C4-2B (cell line): ENCODE measurements at regions not wholly inside any gene's neighbourhood (a gene's known extent, or its start where the extent isn't known, plus 50 kb on each side); places are given as distances from the start of the nearest gene placed in this dataset.

Source experiments
- H3K27ac ChIP-seq: fragments of 450-650 bp; 2 replicates; pipeline ENCODE4 v1.5.1; 2017
- ZFX ChIP-seq: fragments of 450-650 bp; IDR thresholded peaks from 2 replicates; pipeline ENCODE4 v1.6.1; 2017
- TF ChIP-seq, protein P1 (sequence below): fragments of 450-650 bp; conservative IDR thresholded peaks from 2 replicates; pipeline ENCODE4 v1.5.1; 2017; ENCODE audit warnings: mild to moderate bottlenecking

DNA sequence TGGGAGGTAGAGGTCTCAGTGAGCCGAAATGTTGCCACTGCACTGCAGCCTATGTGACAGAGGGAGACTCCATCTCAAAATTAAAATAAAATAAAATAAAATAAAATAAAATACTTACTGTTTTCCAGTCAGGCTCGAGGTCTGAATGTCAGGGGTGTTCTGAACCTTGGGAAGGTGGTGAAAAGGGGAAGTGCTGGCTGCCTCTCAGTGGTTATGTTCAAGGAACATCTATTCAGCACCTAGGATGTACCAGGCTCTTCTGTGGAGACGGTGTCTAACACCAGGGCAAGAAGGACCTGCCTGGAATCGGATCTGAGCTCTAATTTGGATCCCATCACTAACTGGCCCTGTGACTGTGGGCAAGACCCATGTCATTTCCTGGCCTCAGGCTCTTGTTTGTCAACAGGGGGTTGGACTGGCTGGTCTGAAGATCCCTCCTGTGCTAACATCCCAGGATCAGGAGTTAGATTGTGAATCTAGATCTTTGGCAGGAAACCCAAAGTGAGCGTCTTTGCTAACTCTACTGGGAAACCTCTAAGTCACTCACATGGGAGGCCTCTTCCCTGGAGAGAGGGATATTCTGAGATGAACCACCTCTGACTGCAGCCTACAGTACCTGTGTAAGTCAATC, 63.4 kb upstream of the SIRPG start:
- H3K27ac ChIP-seq, result no peak overlapping the region
- no peak for TF ChIP-seq ZFX
- TF ChIP-seq, protein P1, sequence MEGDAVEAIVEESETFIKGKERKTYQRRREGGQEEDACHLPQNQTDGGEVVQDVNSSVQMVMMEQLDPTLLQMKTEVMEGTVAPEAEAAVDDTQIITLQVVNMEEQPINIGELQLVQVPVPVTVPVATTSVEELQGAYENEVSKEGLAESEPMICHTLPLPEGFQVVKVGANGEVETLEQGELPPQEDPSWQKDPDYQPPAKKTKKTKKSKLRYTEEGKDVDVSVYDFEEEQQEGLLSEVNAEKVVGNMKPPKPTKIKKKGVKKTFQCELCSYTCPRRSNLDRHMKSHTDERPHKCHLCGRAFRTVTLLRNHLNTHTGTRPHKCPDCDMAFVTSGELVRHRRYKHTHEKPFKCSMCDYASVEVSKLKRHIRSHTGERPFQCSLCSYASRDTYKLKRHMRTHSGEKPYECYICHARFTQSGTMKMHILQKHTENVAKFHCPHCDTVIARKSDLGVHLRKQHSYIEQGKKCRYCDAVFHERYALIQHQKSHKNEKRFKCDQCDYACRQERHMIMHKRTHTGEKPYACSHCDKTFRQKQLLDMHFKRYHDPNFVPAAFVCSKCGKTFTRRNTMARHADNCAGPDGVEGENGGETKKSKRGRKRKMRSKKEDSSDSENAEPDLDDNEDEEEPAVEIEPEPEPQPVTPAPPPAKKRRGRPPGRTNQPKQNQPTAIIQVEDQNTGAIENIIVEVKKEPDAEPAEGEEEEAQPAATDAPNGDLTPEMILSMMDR, result no peak

- no peak for TF ChIP-seq ZFX
- TF ChIP-seq, protein P1, result no peak
- no peak overlapping the region for H3K27ac ChIP-seq
Observed at GRCh38 chr20:1720226-1720625, 62.6 kb upstream of the SIRPG start.

DNA sequence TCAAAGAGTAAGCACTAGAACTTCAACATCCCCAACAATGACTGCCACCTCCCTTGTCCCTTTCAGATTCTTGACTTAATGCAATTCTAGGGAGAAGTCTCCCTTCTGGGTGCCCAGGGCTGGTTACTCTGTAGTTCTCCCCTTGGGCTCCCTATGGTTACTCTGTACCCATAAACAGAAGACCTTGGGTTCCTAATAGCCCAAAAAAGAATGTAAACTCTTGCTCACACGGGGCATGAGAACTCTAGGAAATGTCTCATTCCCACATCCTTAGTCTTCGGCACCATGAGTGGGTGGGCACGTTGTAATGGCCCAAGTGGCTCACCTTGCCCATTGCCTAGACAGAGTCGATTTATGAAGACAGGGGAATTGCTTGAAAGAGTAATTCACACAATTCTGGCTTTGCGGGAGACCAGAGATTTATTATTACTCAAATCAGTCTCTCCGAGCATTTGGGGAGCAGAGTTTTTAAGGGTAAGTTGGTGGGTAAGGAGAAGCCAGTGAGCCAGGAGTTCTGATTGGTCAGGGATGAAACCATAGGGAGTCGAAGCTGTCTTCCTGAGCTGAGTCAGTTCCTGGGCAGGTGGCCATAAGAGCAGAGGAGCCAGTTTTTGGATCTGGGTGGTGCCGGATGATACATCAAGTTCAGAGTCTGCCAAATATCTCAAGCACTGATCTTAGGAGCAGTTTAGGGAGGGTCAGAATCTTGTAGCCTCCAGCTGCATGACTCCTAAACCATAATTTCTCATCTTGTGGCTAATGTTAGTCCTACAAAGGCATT, 61.2 kb upstream of the SIRPG start:
- TF ChIP-seq, protein P1, result no peak
- no peak for TF ChIP-seq ZFX
- no peak overlapping the region; the same call in 1 of the 2 replicates for H3K27ac ChIP-seq

GRCh38 chr20:1712634-1713624, 55.4 kb upstream of the SIRPG start:
- no peak for TF ChIP-seq ZFX
- TF ChIP-seq, protein P1, result no peak
- H3K27ac ChIP-seq, result no peak overlapping the region

DNA sequence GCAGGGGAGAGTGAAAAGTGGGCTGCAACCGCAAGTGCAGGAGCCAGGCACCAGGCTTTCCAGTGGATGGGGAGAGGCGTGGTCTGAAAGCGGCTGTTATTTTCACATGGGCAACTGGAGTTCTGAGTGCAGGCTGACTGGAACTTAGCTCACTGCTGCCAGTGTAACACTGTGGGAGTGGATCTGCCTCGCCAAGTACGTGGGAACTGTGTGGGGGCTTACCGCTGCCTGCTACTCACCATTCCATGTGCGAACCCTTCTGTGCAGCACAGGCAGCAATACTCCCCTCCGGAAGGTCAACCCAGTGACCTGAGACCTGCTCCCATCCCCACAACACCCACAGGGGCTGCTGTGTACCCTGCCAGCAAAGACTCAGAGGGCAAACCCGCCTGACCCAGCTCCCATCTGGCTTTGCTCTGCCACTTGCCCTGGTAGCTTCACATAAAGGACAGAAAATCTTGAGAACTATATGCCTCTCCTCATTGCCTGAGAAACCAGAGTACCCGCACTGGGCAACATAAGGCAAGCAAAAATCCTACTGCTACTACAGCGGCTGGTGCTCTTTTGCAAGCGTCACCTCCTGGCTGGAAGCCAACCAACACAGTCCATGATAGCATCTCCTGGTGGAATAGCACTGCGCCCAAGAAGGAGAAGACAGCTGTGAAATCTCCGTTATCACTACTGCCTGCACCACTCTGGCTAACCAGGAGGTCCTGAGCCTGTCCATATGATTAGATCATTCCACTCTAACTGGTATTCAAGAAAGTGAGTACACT, 54.4 kb upstream of the SIRPG start:
- TF ChIP-seq, protein P1, result no peak
- no peak for TF ChIP-seq ZFX
- no peak overlapping the region for H3K27ac ChIP-seq

GRCh38 chr20:1711266-1711665, 53.7 kb upstream of the SIRPG start:
- TF ChIP-seq ZFX, result no peak
- TF ChIP-seq, protein P1, result no peak
- no peak overlapping the region for H3K27ac ChIP-seq
